NCI-H69 (cell line): ENCODE measurements at regions not wholly inside any gene's neighbourhood (a gene's known extent, or its start where the extent isn't known, plus 50 kb on each side); places are given as distances from the start of the nearest gene placed in this dataset.

Experiments used
- DNase-seq: peaks from one replicate; lab custom pipeline; 2025; lab: John Stamatoyannopoulos, UW

DNA sequence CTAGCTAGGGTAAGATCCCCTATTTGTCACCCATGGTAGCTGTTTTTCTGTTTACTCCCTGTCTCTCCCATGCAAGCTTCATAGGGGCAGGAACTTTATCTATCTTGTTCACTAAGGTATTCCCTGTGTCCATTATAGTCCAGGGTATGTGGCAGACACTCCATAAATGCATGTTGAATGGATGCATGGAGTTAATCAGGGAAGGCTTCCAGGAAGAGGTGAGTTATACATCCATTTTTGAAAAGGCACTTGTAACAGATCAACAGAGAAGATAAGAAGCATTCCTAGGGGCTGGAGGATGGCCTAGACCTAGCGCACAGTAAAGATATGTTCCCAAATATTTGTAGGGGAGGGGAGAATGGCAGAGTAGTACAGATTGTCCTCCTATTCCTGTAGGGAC lies 130.3 kb downstream of the BUD13 start:
- DNase-seq = no peak

DNA sequence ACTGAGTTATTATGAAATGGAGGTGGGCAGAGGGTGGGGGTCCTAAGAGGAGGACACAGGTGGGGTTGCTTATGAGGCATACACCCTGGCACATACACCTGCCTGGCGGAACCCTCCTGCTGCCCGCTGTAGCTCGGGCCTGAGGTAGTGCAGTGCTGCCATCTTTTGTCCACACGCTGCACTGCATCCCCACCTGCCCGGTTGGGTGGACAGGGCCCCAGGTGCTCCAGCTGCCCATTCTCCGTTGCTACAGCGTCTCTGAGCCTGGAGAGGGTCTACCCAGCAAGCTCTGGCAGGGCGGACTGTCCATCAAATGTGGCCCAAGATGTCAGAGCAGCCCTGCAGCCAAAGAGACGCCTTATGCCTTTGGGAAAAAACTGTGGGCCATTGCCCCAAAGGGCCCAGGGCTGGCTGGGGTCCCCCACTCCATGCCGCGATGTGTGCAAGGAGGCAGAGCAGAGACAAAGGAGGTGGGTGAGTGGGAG lies 131.2 kb downstream of the BUD13 start:
- DNase-seq = peak; percentile 91

DNA sequence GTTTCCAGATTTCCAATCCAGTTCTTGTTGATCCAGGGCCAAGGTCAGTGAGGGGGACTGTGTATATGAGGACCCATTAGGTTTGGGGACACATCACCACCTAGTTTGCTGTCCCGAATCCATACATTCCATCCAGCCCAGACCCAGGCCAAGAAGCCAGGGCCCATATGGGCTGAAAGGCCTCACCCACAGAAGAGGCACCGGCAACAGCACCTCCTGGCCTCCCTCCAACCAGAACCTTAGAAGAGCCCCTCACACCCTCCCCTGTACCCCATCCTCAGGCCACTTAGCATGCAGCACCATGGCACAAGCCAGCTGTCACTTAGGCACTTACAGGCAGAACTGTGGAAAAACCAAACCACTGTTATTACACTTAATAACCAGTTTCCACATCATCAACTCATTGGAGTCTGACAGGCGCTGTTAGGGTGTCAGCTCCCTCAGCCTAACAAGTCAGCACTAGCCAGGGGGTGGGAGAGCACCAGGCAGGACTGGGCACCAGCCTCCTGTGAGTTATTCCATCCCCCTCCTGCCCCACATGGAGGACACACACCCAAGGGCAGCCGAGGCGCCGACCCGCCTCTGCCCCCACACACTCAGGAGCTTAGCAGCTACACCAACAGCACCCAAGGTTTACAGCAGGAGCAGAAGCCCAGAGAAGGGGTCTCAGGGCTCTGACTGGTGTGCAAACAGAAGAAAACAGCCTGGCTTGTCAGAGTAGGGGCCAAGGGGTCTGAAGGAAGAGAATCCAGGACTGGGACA lies 132.0 kb downstream of the BUD13 start:
- DNase-seq = peak; percentile 95

DNA sequence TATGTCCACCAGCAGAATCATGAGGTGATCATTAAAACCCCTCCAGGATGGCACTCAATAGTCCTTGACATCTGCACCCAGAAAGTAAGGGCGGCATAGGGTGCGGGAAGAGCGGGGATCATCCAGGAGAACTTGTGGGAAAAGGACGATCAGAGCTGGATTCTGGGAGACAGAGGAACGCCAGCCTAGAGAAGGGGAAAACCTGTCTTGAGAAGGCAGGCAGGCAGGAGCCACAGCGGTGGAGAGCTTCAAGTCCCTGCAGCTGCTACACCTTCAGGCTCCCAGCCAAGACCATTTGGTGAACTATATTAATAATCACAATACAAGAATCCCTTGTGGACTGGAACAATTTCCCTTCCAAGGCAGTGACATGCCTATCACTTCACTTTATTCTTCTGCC lies 134.3 kb downstream of the BUD13 start:
- DNase-seq = peak; percentile 61

DNA sequence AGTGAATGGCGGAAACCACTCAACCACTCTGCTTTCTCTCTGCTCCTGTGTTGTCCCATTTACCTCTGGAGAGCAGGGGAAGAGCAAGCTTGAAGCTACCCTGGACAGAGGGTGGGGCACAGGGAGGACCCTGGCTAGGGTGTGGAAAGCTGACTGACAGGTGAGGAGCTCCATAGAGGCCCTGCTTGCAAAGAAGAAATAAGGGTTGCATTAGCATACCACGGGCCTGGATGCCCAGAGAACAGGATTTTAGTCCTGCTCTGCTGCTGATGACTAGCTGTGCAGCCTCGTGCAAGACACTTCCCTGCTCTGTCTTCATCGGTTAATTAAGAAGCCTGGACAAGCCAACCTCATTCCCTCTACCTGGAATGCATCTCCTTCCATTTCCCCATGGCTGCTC lies 135.0 kb downstream of the BUD13 start:
- no peak for DNase-seq

GRCh38 chr11:116636341-116636929 lies 136.4 kb downstream of the BUD13 start:
- peak; percentile 71 for DNase-seq

- DNase-seq = no peak
Measured at GRCh38 chr11:116631201-116631600, 141.6 kb downstream of the BUD13 start.

DNA sequence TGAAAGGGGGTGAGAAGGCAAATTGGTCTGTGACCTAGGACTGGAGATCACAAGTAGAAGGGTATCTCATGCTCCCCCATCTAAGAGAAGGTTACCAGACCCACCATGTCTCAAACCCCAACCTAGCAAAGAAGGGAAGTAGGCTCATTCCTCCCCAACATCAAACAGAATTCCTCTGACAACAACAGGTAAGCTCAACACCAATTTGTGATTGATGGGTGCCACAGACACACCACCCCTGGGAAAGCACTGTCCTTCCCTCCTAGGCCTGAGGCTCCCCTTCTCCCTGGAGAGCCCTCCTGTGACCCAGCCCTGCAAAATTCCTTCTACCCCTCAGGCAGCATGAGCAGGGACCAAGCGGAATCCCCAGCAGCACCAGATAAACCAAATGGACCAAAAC lies 154.3 kb downstream of the BUD13 start:
- no peak for DNase-seq

- DNase-seq = peak; percentile 40
Measured at GRCh38 chr11:116615211-116615865, 157.4 kb downstream of the BUD13 start.

DNA sequence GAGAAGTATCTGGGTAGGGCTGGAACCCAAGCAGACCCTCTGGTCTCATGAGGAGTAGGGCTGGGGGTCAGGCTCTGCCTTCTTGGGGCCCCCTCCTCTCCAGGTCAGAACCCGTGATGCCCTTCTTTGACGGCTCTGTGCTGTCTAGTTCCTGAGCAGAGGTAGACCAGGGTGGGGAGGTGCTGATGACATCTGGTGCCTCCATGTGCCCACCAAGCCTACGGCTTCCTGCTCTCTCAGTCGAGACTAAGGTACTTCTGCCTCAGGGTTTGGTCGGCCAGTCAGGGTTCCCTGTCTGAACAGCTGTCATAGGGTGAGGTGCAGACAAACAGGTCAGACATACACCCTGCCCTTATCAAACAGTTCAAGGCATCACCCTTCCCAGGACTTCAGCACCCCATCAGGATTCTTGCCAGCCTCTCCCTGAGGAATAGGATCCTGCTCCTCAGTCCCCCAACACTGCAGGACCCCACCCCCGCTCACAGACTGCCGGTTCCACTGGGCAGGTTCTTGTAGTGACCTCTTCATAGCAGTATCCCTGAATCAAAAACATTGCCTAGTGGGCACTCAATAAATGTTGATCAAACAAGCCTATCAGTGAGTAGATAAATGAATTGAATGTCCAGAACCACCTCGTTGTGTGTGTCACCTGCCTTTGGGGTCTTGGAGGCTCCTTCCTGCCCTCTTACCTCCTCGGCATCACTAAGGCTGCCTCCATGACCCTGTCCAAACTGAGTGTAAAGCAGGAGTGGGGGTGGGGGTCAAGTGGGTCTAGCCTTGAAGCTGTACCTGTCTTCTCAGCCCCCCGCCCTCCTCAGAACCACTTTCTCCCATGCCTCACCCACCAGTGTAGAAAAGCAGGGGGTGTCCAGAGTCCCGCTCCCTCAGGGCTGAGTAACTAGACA lies 158.2 kb downstream of the BUD13 start:
- no peak for DNase-seq

GRCh38 chr11:116613206-116613875 lies 159.4 kb downstream of the BUD13 start:
- DNase-seq = peak; percentile 74

DNA sequence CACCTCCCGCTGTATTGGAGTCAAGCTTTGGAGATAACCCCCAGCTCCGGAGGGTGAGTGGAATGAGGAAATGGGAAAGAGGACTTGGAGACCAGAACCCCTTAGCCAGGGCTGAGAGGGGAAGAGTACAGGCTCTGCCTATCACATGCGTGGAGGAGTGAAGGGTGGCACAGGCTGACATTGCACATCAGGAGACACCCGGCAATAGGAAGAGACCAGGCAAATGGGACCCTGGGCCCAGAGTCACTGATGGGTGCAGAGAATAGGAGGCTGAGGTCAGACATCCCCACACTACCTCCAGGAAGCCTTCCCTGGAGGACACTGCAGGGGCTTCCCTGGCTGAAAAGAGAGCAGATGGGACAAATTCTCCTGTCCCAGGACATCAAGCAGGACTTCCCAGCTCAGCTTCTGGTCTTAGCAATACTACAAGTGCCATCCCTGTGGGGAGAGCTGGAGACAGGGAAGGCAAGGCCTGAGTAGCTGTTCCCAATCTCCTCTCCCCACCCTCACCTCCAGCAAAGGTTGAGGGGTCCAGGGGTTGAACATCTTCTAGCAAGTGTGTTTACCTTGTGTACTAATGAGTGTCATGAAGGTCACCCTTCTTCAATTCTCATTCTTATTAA lies 160.7 kb downstream of the BUD13 start:
- DNase-seq = no peak

DNA sequence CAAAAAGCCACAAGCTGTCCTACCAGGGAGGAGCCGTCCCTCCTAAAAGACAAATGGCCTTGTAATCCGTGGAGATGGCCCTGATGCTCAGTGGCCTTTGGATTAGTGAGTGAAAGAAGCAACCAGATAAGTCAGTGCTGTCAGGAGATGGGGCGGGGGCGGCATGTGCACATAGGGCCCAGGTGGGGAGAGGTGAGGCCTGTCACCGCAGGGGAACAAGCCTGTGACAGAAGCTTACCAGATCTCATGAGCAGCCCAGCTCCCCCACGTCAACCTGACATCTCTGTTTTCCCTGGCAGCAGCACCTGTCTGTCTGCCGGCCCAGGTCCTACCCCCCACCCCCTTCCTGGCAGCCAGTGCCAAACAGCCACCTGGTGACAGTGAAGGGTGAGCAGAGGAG lies 162.6 kb downstream of the BUD13 start:
- peak; percentile 97 for DNase-seq

- DNase-seq = peak; percentile 58
Measured at GRCh38 chr11:116607027-116607426, 165.8 kb downstream of the BUD13 start.

- peak; percentile 72 for DNase-seq
Measured at GRCh38 chr11:116605543-116606459, 167.0 kb downstream of the BUD13 start.

DNA sequence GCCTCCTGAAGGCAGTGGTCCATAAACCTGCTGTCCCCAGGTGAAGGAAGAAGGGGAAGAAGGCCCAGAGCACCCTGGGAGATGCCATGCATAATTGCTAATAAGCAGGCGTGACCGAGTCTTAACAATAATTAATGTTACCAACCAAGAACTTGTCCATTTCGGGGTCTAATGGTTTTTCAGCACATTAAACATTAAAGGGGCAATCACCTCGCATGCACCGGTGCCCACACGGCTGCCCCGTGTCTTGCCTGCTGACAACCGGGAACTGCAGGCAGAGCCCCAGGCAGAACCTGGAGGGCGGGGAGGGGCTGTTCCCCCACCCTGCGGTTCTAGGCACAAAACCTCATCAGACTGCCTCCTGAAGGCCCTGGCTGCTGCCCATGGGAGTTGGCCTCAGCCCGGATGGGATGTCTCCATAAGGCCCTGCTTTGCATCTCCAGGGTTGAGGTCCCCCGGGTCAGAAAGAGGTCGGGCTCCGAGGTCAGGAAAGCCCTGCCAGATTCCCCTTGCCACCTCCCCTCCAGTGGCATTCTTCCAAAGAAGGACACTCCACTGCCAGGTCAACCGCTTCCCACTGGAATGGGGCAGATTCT lies 169.0 kb downstream of the BUD13 start:
- peak; percentile 27 for DNase-seq

DNA sequence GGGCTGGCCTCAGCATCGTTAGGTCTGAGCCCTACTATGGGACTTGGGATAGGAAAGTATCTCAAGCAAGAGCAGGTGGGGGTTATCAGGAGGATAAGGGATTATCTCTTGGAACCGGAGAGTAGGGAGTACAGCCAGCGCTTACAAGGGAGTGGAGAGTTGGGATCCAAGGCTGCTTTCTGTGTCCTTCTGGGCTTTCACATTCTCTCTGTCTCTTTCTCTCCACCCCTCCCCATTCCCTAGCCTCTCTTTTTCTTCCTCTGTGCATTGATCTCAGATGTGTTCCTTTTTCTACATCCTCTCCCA lies 170.2 kb downstream of the BUD13 start:
- no peak for DNase-seq

DNA sequence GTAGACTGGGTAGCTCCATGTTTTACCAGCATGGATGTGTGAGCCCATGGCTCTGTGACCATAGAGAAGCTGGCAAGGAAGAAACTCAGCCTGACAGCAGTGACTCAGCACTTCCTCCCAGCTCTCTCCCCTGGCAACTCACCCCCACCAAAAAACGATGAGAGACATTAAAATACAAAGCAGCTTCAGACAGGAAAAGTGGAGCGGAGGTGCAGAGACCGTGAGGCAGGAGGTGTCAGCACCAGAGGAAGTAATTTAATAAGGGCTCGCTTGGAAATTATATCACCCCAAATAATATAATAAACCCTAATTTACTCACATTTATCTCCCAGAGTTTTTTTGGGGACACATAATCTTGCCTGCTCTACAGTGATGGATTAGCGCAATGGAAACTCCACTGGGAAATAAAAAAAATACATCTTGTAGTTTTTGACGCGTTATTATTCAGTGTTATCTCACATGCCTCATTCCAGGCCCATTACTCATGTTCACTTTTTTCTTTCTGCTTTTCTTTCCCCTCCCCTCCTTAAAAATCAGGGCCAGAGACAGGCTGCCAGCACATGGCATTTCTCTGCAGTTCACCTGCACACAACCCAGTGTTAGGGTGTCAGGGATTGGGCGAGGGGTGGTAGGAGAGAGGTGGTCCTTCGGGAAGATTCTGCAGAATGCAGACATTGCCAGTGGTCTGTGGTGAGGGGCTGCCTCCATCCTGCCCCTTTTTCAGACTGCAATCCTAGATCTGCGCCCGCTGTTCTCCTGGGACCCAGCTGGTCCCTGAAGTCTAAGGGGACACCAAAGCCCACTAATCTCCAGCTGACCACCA lies 170.8 kb downstream of the BUD13 start:
- peak; percentile 80 for DNase-seq

GRCh38 chr11:116600930-116601329 lies 171.9 kb downstream of the BUD13 start:
- DNase-seq = no peak
